Erythroblast (primary cell): ENCODE measurements at regions not wholly inside any gene's neighbourhood (a gene's known extent, or its start where the extent isn't known, plus 50 kb on each side); places are given as distances from the start of the nearest gene placed in this dataset.

Experiments
- GATA1 ChIP-seq: IDR thresholded peaks from 2 replicates; pipeline ENCODE4 v1.6.1; 2011; ENCODE audit warnings: low read depth, mild to moderate bottlenecking, control low read depth, low read length, moderate library complexity
- POLR2A ChIP-seq: IDR thresholded peaks from 2 replicates; pipeline ENCODE4 v1.6.1; 2011; ENCODE audit warnings: mild to moderate bottlenecking, low read length

GRCh38 chr2:187857826-187858225 is 303.6 kb upstream of the TFPI start:
- TF ChIP-seq POLR2A (no peak), GATA1 (no peak)
